Prostate gland (tissue), 2 donors: ENCODE measurements at regions not wholly inside any gene's neighbourhood (a gene's known extent, or its start where the extent isn't known, plus 50 kb on each side); places are given as distances from the start of the nearest gene placed in this dataset.

Experiments
- CTCF ChIP-seq, 4 experiments: fragments of 200-600 bp in 2 of 4; fragments of 450-650 bp in 2 of 4; sonication (generic) in 2 of 4; IDR thresholded peaks; 1 replicate in 3 of 4; 2 replicates in 1 of 4; pipeline ENCODE4 v1.5.1; 2016 to 2019; ENCODE audit warnings: antibody characterized with exemption in 4 of 4, mild to moderate bottlenecking in 2 of 4, moderate library complexity in 2 of 4
- POLR2A ChIP-seq: fragments of 450-650 bp; IDR thresholded peaks from one replicate; pipeline ENCODE4 v1.6.1; 2016; ENCODE audit warnings: antibody characterized with exemption, mild to moderate bottlenecking

GRCh38 chr21:27202301-27202700 is 235.4 kb upstream of the ADAMTS5 start:
- TF ChIP-seq POLR2A (no peak), CTCF (IDR thresholded peaks at IDR 0.05) (no peak)
